ENCODE measurements at regions not wholly inside any gene's neighbourhood (a gene's known extent, or its start where the extent isn't known, plus 50 kb on each side); places are given as distances from the start of the nearest gene placed in this dataset.

DNA sequence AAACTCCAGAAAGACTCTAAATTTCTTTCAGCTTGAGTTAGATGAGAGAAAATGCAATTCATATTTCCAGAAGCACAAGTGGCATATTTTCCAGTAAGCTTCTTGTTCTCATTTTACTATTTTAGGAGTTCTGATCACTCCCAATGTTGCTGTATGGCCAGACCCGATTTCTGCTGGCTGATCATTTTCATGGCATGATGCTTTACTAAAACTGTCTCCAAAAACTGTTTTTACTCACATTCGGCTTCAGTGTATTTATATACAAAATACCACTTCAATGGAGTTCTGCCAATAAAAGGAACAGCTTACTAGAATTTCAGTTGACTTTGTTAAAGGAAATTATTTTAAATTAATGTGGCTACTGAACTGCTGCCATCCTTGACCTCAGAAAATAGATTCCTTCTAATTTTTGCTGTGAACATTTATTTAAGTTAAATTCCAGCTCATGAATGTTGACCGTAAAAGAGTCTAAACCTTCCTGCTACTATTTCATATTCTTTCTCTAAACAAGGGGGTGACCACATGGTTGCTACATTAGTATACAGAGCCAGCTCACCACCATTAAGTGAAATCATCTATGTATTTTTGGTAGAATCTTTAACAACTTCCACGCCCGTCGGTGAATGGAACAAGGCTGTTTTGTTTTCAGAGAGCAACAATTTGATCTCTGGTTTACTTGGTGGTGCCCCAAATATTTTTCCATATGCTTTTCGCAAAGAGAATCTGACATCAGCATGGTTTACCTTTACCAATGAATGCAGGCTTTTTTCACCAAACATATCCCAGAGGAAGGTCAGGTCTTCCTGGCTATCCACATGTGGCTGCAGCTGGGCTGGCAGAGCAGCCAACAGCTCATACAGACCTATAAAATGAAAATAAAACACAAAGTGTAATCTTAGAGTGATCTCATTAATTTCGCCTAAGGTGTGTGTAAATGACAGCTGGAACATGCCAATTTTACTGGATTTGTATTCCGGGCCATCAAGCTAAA is 101.2 kb downstream of the MPP7 start:
- TF ChIP-seq, protein P1, sequence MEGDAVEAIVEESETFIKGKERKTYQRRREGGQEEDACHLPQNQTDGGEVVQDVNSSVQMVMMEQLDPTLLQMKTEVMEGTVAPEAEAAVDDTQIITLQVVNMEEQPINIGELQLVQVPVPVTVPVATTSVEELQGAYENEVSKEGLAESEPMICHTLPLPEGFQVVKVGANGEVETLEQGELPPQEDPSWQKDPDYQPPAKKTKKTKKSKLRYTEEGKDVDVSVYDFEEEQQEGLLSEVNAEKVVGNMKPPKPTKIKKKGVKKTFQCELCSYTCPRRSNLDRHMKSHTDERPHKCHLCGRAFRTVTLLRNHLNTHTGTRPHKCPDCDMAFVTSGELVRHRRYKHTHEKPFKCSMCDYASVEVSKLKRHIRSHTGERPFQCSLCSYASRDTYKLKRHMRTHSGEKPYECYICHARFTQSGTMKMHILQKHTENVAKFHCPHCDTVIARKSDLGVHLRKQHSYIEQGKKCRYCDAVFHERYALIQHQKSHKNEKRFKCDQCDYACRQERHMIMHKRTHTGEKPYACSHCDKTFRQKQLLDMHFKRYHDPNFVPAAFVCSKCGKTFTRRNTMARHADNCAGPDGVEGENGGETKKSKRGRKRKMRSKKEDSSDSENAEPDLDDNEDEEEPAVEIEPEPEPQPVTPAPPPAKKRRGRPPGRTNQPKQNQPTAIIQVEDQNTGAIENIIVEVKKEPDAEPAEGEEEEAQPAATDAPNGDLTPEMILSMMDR (IDR thresholded peaks at IDR 0.05; ENCODE audit: low read depth, low read length) = no peak
- no peak for TF ChIP-seq EZH2phosphoT487 (IDR thresholded peaks at IDR 0.05; ENCODE audit: low read depth)
